AG04450 (cell line): ENCODE measurements at regions not wholly inside any gene's neighbourhood (a gene's known extent, or its start where the extent isn't known, plus 50 kb on each side); places are given as distances from the start of the nearest gene placed in this dataset.

Experiments used
- CTCF ChIA-PET: fragments of 300-600, 350-600 bp; formaldehyde crosslinking; extraction: SDS; loops from one replicate; lab custom pipeline; 2022; ENCODE audit warnings: antibody characterized with exemption, inconsistent platforms; lab: Charles Lee
- POLR2A ChIA-PET: fragments of 350-600 bp; formaldehyde crosslinking; extraction: SDS; loops from one replicate; lab custom pipeline; 2021; ENCODE audit warnings: antibody characterized with exemption, inconsistent platforms; lab: Yijun Ruan, JAX
- DNase-seq: peaks from one replicate; pipeline ENCODE4 v3.0.0-alpha.2; 2011; ENCODE audit warnings: low read depth, low spot score
- H3K27ac ChIP-seq: one replicate; pipeline ENCODE4 v1.5.1; 2012; ENCODE audit warnings: low read depth, low read length, control low read depth
- H3K27me3 ChIP-seq: one replicate; pipeline ENCODE4 v1.6.0; 2012; ENCODE audit warnings: low read length; ENCODE audit not compliant: control insufficient read depth, insufficient read depth
- H3K4me3 ChIP-seq: 2 replicates; pipeline ENCODE4 v1.5.1; 2011; ENCODE audit warnings: mild to moderate bottlenecking, low read depth, low read length, control low read depth
- H3K9me3 ChIP-seq: 2 replicates; pipeline ENCODE4 v1.5.1; 2012; ENCODE audit warnings: low read length; ENCODE audit not compliant: control insufficient read depth, insufficient read depth
- CTCF ChIP-seq: IDR thresholded peaks from 2 replicates; pipeline ENCODE4 v1.5.1; 2011; ENCODE audit warnings: low read depth, low read length, control low read depth, inconsistent platforms

GRCh38 chr5:101897914-101898313 is 398.2 kb downstream of the SLCO4C1 start:
- ChIA-PET POLR2A (no interaction called here), CTCF (no interaction called here)
- no peak overlapping the region for H3K27ac ChIP-seq
- H3K4me3 ChIP-seq: no peak overlapping the region
- no peaks in the 10 kb centered on the region for H3K27me3 ChIP-seq
- H3K9me3 ChIP-seq: peaks cover 6% of the 10 kb centered on the region; the same call in 1 of the 2 replicates
- no peak for TF ChIP-seq CTCF
- no peak for DNase-seq

GRCh38 chr5:101894985-101895384 is 401.1 kb downstream of the SLCO4C1 start:
- TF ChIP-seq CTCF: no peak
- DNase-seq: no peak
- no peaks in the 10 kb centered on the region for H3K27me3 ChIP-seq
- H3K9me3 ChIP-seq: peaks cover 6% of the 10 kb centered on the region; the same call in 1 of the 2 replicates
- H3K4me3 ChIP-seq: no peak overlapping the region
- POLR2A ChIA-PET: no interaction called here
- no peak overlapping the region for H3K27ac ChIP-seq
- CTCF ChIA-PET: no interaction called here

GRCh38 chr5:101878190-101878589 is 417.9 kb downstream of the SLCO4C1 start:
- CTCF ChIA-PET: no interaction called here
- Histone ChIP-seq H3K27ac (no peak overlapping the region), H3K4me3 (no peak overlapping the region), H3K27me3 (no peaks in the 10 kb centered on the region), H3K9me3 (no peaks in the 10 kb centered on the region)
- TF ChIP-seq CTCF: no peak
- POLR2A ChIA-PET: no interaction called here
- no peak for DNase-seq

GRCh38 chr5:101877451-101877850 is 418.6 kb downstream of the SLCO4C1 start:
- Histone ChIP-seq H3K9me3 (no peaks in the 10 kb centered on the region), H3K27me3 (no peaks in the 10 kb centered on the region), H3K4me3 (no peak overlapping the region), H3K27ac (no peak overlapping the region)
- ChIA-PET CTCF (no interaction called here), POLR2A (no interaction called here)
- no peak for TF ChIP-seq CTCF
- no peak for DNase-seq

- ChIA-PET POLR2A (no interaction called here), CTCF (no interaction called here)
- Histone ChIP-seq H3K9me3 (no peaks in the 10 kb centered on the region; the same call in 1 of the 2 replicates), H3K27me3 (no peaks in the 10 kb centered on the region), H3K27ac (no peak overlapping the region), H3K4me3 (no peak overlapping the region)
- no peak for TF ChIP-seq CTCF
- DNase-seq: no peak
Measured at GRCh38 chr5:101866473-101866872, 429.6 kb downstream of the SLCO4C1 start.
